WTC11 (cell line): ENCODE measurements at regions not wholly inside any gene's neighbourhood (a gene's known extent, or its start where the extent isn't known, plus 50 kb on each side); places are given as distances from the start of the nearest gene placed in this dataset.

ENCODE experiments used
- ATAC-seq: fragments of 200-7000 bp; cut with Tn5 transposase; 2 replicates; pipeline ENCODE4 v1.10.0; 2021; ENCODE audit warnings: mild to moderate bottlenecking, moderate library complexity
- CTCF ChIA-PET: fragments of 300-600 bp; sonication (Branson Sonifier 250); formaldehyde crosslinking; loops from one replicate; lab custom pipeline; 2021; ENCODE audit warnings: antibody characterized with exemption; lab: Charles Lee
- POLR2A ChIA-PET: fragments of 350-600 bp; sonication (Branson Sonifier 250); formaldehyde crosslinking; loops from one replicate; lab custom pipeline; 2021; ENCODE audit warnings: antibody characterized with exemption; lab: Charles Lee
- DNase-seq: peaks from one replicate; pipeline ENCODE4 v3.0.0; 2021; ENCODE audit warnings: low spot score
- H3K27ac Mint-ChIP-seq: 2 replicates; pipeline ENCODE4 v1.8.0; 2021; ENCODE audit warnings: mixed read lengths
- H3K27me3 Mint-ChIP-seq: 2 replicates; pipeline ENCODE4 v1.8.0; 2021; ENCODE audit warnings: low read depth, mild to moderate bottlenecking, moderate library complexity, mixed read lengths
- H3K36me3 Mint-ChIP-seq: 2 replicates; pipeline ENCODE4 v1.8.0; 2021; ENCODE audit warnings: mixed read lengths
- H3K4me1 Mint-ChIP-seq: 2 replicates; pipeline ENCODE4 v1.8.0; 2022; ENCODE audit warnings: mixed read lengths
- H3K4me3 Mint-ChIP-seq: 2 replicates; pipeline ENCODE4 v1.8.0; 2021; ENCODE audit warnings: mild to moderate bottlenecking, moderate library complexity, mixed read lengths
- H3K9me3 Mint-ChIP-seq: 2 replicates; pipeline ENCODE4 v1.8.0; 2021; ENCODE audit warnings: mixed read lengths
- EMX1 ChIP-seq: fragments of 250-450 bp; sonication (Bioruptor Pico); IDR thresholded peaks from 2 replicates; pipeline ENCODE4 v1.8.0; 2021; ENCODE audit warnings: mild to moderate bottlenecking
- GABPB1 ChIP-seq: sonication (generic); formaldehyde crosslinking; IDR thresholded peaks from 2 replicates; pipeline ENCODE4 v1.8.1; 2023; ENCODE audit warnings: mild to moderate bottlenecking, missing genetic modification reagents
- GTF2I ChIP-seq: fragments of 250-450 bp; sonication (Bioruptor Pico); conservative IDR thresholded peaks from 2 replicates; pipeline ENCODE4 v1.4.0; 2021; ENCODE audit warnings: mild to moderate bottlenecking
- HMGA2 ChIP-seq: fragments of 250-450 bp; sonication (Bioruptor Pico); IDR thresholded peaks from 2 replicates; pipeline ENCODE4 v1.4.0; 2021; ENCODE audit warnings: mild to moderate bottlenecking, moderate library complexity
- KAT7 ChIP-seq: sonication (generic); formaldehyde crosslinking; IDR thresholded peaks from 2 replicates; pipeline ENCODE4 v1.8.1; 2023; ENCODE audit warnings: missing genetic modification reagents, mild to moderate bottlenecking, borderline replicate concordance
- NFE2L1 ChIP-seq: sonication (generic); formaldehyde crosslinking; IDR thresholded peaks from 2 replicates; pipeline ENCODE4 v1.8.1; 2023; ENCODE audit warnings: missing genetic modification reagents
- PRRX2 ChIP-seq: fragments of 250-450 bp; sonication (Bioruptor Pico); IDR thresholded peaks from 2 replicates; pipeline ENCODE4 v1.8.0; 2021; ENCODE audit warnings: mild to moderate bottlenecking
- SOX15 ChIP-seq: fragments of 250-450 bp; sonication (Bioruptor Pico); IDR thresholded peaks from 2 replicates; pipeline ENCODE4 v1.9.0; 2021; ENCODE audit warnings: mild to moderate bottlenecking
- TCF7 ChIP-seq: sonication (generic); formaldehyde crosslinking; IDR thresholded peaks from 2 replicates; pipeline ENCODE4 v1.8.0; 2022; ENCODE audit warnings: mild to moderate bottlenecking, low read depth, missing genetic modification reagents, moderate library complexity
- ZBTB21 ChIP-seq: sonication (generic); formaldehyde crosslinking; IDR thresholded peaks from 2 replicates; pipeline ENCODE4 v1.8.1; 2023; ENCODE audit warnings: mild to moderate bottlenecking, missing genetic modification reagents, borderline replicate concordance
- ZBTB43 ChIP-seq: sonication (generic); formaldehyde crosslinking; IDR thresholded peaks from 2 replicates; pipeline ENCODE4 v1.8.1; 2023; ENCODE audit warnings: mild to moderate bottlenecking, missing genetic modification reagents
- ZNF121 ChIP-seq: sonication (generic); formaldehyde crosslinking; IDR thresholded peaks from 2 replicates; pipeline ENCODE4 v1.8.0; 2023; ENCODE audit warnings: missing genetic modification reagents
- ZNF317 ChIP-seq: sonication (generic); formaldehyde crosslinking; IDR thresholded peaks from 2 replicates; pipeline ENCODE4 v1.8.1; 2023; ENCODE audit warnings: low read depth, mild to moderate bottlenecking, moderate library complexity, missing genetic modification reagents, borderline replicate concordance
- ZNF512 ChIP-seq: sonication (generic); formaldehyde crosslinking; IDR thresholded peaks from 2 replicates; pipeline ENCODE4 v1.8.1; 2022; ENCODE audit warnings: missing genetic modification reagents, borderline replicate concordance
- TF ChIP-seq, protein P1 (sequence below): fragments of 250-450 bp; sonication (Bioruptor Pico); IDR thresholded peaks from 2 replicates; pipeline ENCODE4 v1.9.0; 2021; ENCODE audit warnings: moderate library complexity, mild to moderate bottlenecking, inconsistent platforms, borderline replicate concordance
- TF ChIP-seq, protein P2 (sequence below): sonication (generic); formaldehyde crosslinking; IDR thresholded peaks from 2 replicates; pipeline ENCODE4 v1.8.0; 2023; ENCODE audit warnings: missing genetic modification reagents, mild to moderate bottlenecking, borderline replicate concordance
- TF ChIP-seq, protein P3 (sequence below): sonication (generic); formaldehyde crosslinking; IDR thresholded peaks from 2 replicates; pipeline ENCODE4 v1.8.0; 2022; ENCODE audit warnings: mild to moderate bottlenecking, missing genetic modification reagents

- Mint-ChIP-seq H3K27ac (no peak overlapping the region), H3K4me3 (no peak overlapping the region), H3K36me3 (no peaks in the 10 kb centered on the region), H3K9me3 (0 out of 2 replicates have a peak, but pooled peaks cover 3% of the 10 kb centered on the region), H3K4me1 (peaks cover 5% of the 10 kb centered on the region; the same call in 1 of the 2 replicates), H3K27me3 (no peaks in the 10 kb centered on the region)
- DNase-seq (no peak), ATAC-seq (no peak)
- POLR2A ChIA-PET, result no interaction called here
- CTCF ChIA-PET, result no interaction called here
- no peak for TF ChIP-seq GABPB1
- TF ChIP-seq, protein P1, sequence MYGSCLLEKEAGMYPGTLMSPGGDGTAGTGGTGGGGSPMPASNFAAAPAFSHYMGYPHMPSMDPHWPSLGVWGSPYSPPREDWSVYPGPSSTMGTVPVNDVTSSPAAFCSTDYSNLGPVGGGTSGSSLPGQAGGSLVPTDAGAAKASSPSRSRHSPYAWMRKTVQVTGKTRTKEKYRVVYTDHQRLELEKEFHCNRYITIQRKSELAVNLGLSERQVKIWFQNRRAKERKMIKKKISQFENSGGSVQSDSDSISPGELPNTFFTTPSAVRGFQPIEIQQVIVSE (CRISPR knock-in tag), result no peak
- no peak for TF ChIP-seq TCF7
- TF ChIP-seq, protein P2, sequence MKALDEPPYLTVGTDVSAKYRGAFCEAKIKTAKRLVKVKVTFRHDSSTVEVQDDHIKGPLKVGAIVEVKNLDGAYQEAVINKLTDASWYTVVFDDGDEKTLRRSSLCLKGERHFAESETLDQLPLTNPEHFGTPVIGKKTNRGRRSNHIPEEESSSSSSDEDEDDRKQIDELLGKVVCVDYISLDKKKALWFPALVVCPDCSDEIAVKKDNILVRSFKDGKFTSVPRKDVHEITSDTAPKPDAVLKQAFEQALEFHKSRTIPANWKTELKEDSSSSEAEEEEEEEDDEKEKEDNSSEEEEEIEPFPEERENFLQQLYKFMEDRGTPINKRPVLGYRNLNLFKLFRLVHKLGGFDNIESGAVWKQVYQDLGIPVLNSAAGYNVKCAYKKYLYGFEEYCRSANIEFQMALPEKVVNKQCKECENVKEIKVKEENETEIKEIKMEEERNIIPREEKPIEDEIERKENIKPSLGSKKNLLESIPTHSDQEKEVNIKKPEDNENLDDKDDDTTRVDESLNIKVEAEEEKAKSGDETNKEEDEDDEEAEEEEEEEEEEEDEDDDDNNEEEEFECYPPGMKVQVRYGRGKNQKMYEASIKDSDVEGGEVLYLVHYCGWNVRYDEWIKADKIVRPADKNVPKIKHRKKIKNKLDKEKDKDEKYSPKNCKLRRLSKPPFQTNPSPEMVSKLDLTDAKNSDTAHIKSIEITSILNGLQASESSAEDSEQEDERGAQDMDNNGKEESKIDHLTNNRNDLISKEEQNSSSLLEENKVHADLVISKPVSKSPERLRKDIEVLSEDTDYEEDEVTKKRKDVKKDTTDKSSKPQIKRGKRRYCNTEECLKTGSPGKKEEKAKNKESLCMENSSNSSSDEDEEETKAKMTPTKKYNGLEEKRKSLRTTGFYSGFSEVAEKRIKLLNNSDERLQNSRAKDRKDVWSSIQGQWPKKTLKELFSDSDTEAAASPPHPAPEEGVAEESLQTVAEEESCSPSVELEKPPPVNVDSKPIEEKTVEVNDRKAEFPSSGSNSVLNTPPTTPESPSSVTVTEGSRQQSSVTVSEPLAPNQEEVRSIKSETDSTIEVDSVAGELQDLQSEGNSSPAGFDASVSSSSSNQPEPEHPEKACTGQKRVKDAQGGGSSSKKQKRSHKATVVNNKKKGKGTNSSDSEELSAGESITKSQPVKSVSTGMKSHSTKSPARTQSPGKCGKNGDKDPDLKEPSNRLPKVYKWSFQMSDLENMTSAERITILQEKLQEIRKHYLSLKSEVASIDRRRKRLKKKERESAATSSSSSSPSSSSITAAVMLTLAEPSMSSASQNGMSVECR (CRISPR knock-in tag), result no peak
- TF ChIP-seq ZBTB21, result no peak
- no peak for TF ChIP-seq HMGA2 (CRISPR knock-in tag)
- no peak for TF ChIP-seq PRRX2 (CRISPR knock-in tag)
- TF ChIP-seq, protein P3, sequence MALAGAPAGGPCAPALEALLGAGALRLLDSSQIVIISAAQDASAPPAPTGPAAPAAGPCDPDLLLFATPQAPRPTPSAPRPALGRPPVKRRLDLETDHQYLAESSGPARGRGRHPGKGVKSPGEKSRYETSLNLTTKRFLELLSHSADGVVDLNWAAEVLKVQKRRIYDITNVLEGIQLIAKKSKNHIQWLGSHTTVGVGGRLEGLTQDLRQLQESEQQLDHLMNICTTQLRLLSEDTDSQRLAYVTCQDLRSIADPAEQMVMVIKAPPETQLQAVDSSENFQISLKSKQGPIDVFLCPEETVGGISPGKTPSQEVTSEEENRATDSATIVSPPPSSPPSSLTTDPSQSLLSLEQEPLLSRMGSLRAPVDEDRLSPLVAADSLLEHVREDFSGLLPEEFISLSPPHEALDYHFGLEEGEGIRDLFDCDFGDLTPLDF (CRISPR knock-in tag), result no peak
- no peak for TF ChIP-seq ZNF317 (CRISPR knock-in tag)
These were observed 515.7 kb downstream of the BCOR start for GRCh38 chrX:39582091-39582490.

DNA sequence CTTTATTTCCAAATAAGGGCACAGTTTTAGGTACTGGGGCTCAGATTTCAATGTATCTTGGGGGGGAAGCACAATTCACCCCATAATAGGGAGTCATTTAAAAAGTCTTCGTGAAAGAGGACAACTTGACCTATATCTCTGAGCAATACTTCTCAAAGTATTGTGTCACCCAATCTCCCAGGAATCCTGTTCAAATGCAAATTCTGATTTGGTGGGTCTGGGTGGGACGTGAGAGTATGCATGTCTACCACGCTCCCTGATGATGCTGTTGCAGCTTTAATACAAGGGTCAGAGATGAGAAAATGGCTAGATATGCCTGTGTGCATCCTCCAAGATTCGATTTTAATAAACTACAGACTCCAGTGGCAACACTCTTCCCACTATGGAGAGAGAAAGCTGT lies 514.8 kb downstream of the BCOR start:
- ATAC-seq (no peak), DNase-seq (no peak)
- no peaks in the 10 kb centered on the region for H3K36me3 Mint-ChIP-seq
- POLR2A ChIA-PET, result no interaction called here
- H3K4me3 Mint-ChIP-seq, result no peak overlapping the region
- H3K4me1 Mint-ChIP-seq, result peaks cover 5% of the 10 kb centered on the region; the same call in 1 of the 2 replicates
- no peak overlapping the region for H3K27ac Mint-ChIP-seq
- H3K27me3 Mint-ChIP-seq, result no peaks in the 10 kb centered on the region
- TF ChIP-seq ZNF512 (CRISPR knock-in tag) (no peak), NFE2L1 (CRISPR knock-in tag) (no peak), ZNF121 (CRISPR knock-in tag) (no peak), ZBTB43 (CRISPR knock-in tag) (no peak), KAT7 (CRISPR knock-in tag) (no peak)
- H3K9me3 Mint-ChIP-seq, result 0 out of 2 replicates have a peak, but pooled peaks cover 3% of the 10 kb centered on the region
- CTCF ChIA-PET, result no interaction called here

DNA sequence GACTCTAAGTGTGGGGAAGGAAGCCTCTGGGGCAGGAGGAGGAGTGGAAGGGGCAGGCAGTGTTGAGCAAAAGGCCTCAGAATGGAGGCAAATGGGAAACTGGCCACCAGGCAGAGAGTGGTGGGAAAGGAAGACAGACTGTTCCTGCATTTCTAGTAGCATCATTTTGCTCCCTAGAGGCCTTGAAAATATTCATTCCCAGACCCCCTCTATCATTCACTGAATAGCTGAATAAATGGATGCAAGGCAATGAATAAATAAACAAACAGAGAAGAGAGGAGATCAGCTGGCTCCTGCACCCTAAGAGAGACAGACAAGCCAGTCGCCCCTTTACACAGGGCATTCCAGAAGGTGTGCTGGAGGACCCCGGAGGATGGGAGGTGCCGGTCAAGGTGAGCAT lies 511.9 kb downstream of the BCOR start:
- TF ChIP-seq SOX15 (CRISPR knock-in tag) (no peak), PRRX2 (CRISPR knock-in tag) (no peak), GTF2I (no peak), EMX1 (no peak)
- TF ChIP-seq, protein P3 (CRISPR knock-in tag), result no peak
- TF ChIP-seq, all 79 proteins: peak for 0
- ATAC-seq, result no peak
- Mint-ChIP-seq H3K27ac (no peak overlapping the region), H3K4me1 (peaks cover 5% of the 10 kb centered on the region; the same call in 1 of the 2 replicates), H3K4me3 (no peak overlapping the region), H3K9me3 (0 out of 2 replicates have a peak, but pooled peaks cover 3% of the 10 kb centered on the region), H3K36me3 (no peaks in the 10 kb centered on the region), H3K27me3 (no peaks in the 10 kb centered on the region)
- DNase-seq, result no peak
- ChIA-PET CTCF (no interaction called here), POLR2A (no interaction called here)
